ENCODE measurements at regions not wholly inside any gene's neighbourhood (a gene's known extent, or its start where the extent isn't known, plus 50 kb on each side); places are given as distances from the start of the nearest gene placed in this dataset.
"Not testable (repeated sequence)": the region's sequence is repeated elsewhere in the genome, so short reads cannot be mapped to it uniquely, and the experiment has no call there.

DNA sequence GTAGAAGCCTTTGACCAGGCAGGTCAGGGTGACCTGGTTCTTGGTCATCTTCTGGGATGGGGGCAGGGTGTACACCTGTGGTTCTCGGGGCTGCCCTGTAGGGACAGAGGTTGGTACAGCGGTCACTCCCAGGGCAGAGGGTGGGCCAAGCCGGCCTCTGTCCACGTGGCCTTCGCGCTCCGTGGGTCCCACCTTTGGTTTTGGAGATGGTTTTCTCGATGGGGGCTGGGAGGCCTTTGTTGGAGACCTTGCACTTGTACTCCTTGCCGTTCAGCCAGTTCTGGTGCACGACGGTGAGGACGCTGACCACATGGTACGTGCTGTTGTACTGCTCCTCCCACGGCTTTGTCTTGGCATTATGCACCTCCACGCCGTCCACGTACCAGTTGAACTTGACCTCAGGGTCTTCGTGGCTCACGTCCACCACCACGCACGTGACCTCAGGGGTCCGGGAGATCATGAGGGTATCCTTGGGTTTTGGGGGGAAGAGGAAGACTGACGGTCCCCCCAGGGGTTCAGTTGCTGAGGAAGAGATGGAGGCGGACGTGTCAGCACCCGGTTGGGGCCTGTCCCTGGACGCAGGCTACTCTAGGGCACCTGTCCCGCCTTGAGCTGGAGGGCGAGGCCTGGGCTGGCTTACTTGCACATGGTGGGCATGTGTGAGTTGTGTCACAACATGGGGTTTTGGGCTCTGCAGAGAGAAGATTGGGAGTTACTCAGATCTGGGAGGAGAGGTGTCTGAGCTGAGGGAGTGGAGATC is 142.3 kb downstream of the TMEM121 start:
- H3K9me3 ChIP-seq (ENCODE audit: insufficient read depth, low read depth, low read length) = peaks cover 58% of the 10 kb centered on the region
- H3K36me3 ChIP-seq (ENCODE audit: insufficient read depth, low read depth, low read length); H3K27me3 ChIP-seq (ENCODE audit: insufficient read depth, low read length); H3K9ac ChIP-seq (ENCODE audit: low read depth, low read length); H3K4me3 ChIP-seq (ENCODE audit: low read length); H3K4me1 ChIP-seq (ENCODE audit: insufficient read depth, low read length); H3K27ac ChIP-seq (ENCODE audit: low read length): not testable (repeated sequence)

GRCh38 chr14:105669231-105669610 is 142.8 kb downstream of the TMEM121 start:
- not testable (repeated sequence) for H3K36me3 ChIP-seq (ENCODE audit: insufficient read depth, low read depth, low read length); H3K27me3 ChIP-seq (ENCODE audit: insufficient read depth, low read length); H3K9ac ChIP-seq (ENCODE audit: low read depth, low read length); H3K27ac ChIP-seq (ENCODE audit: low read length); H3K4me1 ChIP-seq (ENCODE audit: insufficient read depth, low read length); H3K4me3 ChIP-seq (ENCODE audit: low read length)
- H3K9me3 ChIP-seq (ENCODE audit: insufficient read depth, low read depth, low read length) = peaks cover 59% of the 10 kb centered on the region

DNA sequence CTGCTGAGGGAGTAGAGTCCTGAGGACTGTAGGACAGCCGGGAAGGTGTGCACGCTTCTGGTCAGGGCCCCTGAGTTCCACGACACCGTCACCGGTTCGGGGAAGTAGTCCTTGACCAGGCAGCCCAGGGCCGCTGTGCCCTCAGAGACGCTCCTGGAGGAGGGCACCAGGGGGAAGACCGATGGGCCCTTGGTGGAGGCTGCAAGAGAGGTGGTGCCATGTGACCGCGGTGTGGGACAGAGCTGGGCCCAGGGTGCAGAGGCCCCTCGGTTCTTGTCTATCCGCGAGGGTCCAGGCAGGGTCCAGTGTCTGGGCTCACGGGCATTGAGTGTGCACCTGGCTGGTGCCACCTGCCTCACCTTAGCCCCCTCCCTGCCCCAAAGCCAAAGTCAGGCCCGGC is 143.3 kb downstream of the TMEM121 start:
- H3K4me3 ChIP-seq (ENCODE audit: low read length); H3K27me3 ChIP-seq (ENCODE audit: insufficient read depth, low read length); H3K9ac ChIP-seq (ENCODE audit: low read depth, low read length); H3K4me1 ChIP-seq (ENCODE audit: insufficient read depth, low read length); H3K27ac ChIP-seq (ENCODE audit: low read length); H3K36me3 ChIP-seq (ENCODE audit: insufficient read depth, low read depth, low read length): not testable (repeated sequence)
- peaks cover 62% of the 10 kb centered on the region for H3K9me3 ChIP-seq (ENCODE audit: insufficient read depth, low read depth, low read length)

DNA sequence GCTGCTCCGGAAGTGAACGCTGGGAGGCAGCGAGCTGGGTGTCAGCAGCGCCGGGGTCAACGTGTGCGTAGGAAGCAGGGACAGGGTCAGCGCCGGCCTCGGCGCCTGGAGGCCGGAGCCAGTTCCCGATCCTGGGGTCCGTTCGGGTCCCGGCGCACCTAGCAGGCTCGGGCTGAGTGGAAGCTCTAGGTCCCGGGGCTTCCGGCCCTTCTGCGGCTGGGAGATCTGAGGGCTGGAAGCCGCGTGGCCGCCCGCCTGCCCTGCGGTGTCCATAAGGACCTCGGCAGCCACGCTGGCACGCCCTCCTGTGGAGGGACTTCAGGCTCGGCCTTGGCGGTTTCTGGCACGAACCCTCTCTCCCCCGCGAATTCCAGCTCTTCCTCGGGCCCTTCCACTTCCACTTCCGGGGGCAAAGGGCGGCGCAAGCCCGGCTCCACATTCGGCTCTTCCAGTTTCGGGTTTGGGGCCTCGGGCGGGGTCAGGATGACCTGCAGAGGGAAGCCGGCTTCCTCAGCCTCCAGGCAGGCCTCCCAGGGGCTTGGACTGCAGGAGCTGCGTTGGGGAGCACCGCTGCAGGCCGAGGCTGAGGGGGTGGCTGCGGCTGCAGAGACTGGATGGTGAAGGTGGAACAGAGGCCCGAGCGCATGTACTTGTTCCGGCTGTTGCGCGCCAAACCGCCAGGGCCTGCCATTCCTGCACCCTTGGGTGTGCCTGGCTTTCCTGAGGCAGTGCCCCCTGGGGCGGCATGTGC is 146.2 kb downstream of the TMEM121 start:
- not testable (repeated sequence) for H3K9ac ChIP-seq (ENCODE audit: low read depth, low read length); H3K4me3 ChIP-seq (ENCODE audit: low read length); H3K4me1 ChIP-seq (ENCODE audit: insufficient read depth, low read length); H3K27ac ChIP-seq (ENCODE audit: low read length); H3K27me3 ChIP-seq (ENCODE audit: insufficient read depth, low read length); H3K36me3 ChIP-seq (ENCODE audit: insufficient read depth, low read depth, low read length)
- H3K9me3 ChIP-seq (ENCODE audit: insufficient read depth, low read depth, low read length) = peaks cover 49% of the 10 kb centered on the region

DNA sequence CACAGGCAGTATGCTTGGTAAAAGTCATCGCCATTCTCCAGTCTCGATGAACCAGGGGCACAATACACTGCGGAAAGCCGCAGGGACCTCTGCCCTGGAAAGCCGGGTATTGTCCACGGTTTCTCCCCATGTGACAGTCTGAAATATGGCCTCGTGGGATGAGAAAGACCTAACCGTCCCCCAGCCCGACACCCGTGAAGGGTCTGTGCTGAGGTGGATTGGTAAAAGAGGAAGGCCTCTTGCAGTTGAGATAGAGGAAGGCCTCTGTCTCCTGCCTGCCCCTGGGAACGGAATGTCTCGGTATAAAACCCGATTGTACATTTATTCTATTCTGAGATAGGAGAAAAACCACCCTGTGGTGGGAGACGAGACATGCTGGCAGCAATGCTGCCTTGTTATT is 149.1 kb downstream of the TMEM121 start:
- H3K9me3 ChIP-seq (ENCODE audit: insufficient read depth, low read depth, low read length) = peaks cover 28% of the 10 kb centered on the region
- H3K36me3 ChIP-seq (ENCODE audit: insufficient read depth, low read depth, low read length); H3K27me3 ChIP-seq (ENCODE audit: insufficient read depth, low read length); H3K4me3 ChIP-seq (ENCODE audit: low read length); H3K27ac ChIP-seq (ENCODE audit: low read length); H3K9ac ChIP-seq (ENCODE audit: low read depth, low read length); H3K4me1 ChIP-seq (ENCODE audit: insufficient read depth, low read length): not testable (repeated sequence)

- peaks cover 28% of the 10 kb centered on the region for H3K9me3 ChIP-seq (ENCODE audit: insufficient read depth, low read depth, low read length)
- not testable (repeated sequence) for H3K27me3 ChIP-seq (ENCODE audit: insufficient read depth, low read length); H3K4me3 ChIP-seq (ENCODE audit: low read length); H3K36me3 ChIP-seq (ENCODE audit: insufficient read depth, low read depth, low read length); H3K9ac ChIP-seq (ENCODE audit: low read depth, low read length); H3K27ac ChIP-seq (ENCODE audit: low read length); H3K4me1 ChIP-seq (ENCODE audit: insufficient read depth, low read length)
Observed at GRCh38 chr14:105675905-105676670, 149.7 kb downstream of the TMEM121 start.

- H3K4me3 ChIP-seq (ENCODE audit: low read length); H3K27me3 ChIP-seq (ENCODE audit: insufficient read depth, low read length); H3K9ac ChIP-seq (ENCODE audit: low read depth, low read length); H3K36me3 ChIP-seq (ENCODE audit: insufficient read depth, low read depth, low read length); H3K27ac ChIP-seq (ENCODE audit: low read length); H3K4me1 ChIP-seq (ENCODE audit: insufficient read depth, low read length): not testable (repeated sequence)
- H3K9me3 ChIP-seq (ENCODE audit: insufficient read depth, low read depth, low read length) = peaks cover 27% of the 10 kb centered on the region
Observed at GRCh38 chr14:105678057-105678456, 151.7 kb downstream of the TMEM121 start.

GRCh38 chr14:105678996-105679958 is 152.9 kb downstream of the TMEM121 start:
- not testable (repeated sequence) for H3K4me3 ChIP-seq (ENCODE audit: low read length)

DNA sequence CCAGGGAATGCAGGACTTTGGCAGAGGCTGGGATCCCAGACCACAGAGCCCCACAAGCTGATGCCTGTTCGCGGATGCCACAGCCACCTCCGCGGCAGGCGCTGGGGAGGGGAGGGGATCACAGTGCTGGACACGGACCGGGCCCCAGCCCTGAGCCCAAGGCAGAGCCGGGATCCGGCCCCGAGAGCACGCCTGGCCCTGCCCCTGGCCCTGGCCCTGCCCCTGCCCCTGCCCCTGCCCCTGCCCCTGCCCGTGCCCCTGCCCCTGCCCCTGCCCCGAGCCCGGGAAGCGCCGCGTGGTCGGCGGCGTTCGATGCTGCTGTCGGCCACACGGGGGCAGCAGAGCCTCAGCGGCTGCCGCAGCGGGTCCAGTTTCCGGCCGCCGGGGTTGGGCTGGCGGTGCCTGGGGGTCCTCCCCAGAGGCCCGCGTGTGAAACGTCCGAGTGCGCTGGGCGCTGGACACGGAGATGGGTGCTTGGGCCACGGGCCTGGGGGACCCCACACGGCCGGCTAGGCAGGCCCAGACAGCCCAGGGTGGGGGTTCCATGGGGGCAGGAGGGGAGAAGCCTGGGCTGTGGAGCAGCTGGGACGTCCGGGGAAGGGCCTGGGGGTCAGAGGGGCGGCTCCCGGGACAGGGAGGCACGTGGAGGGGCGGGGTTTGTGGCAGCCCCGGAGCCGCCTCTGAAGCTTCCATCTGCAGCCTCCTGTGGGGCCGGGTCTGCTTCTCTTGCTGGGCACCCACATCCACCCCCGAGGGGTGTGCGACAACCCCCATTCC is 153.8 kb downstream of the TMEM121 start:
- not testable (repeated sequence) for H3K4me1 ChIP-seq (ENCODE audit: insufficient read depth, low read length); H3K27me3 ChIP-seq (ENCODE audit: insufficient read depth, low read length); H3K27ac ChIP-seq (ENCODE audit: low read length); H3K9ac ChIP-seq (ENCODE audit: low read depth, low read length); H3K4me3 ChIP-seq (ENCODE audit: low read length); H3K36me3 ChIP-seq (ENCODE audit: insufficient read depth, low read depth, low read length)
- H3K9me3 ChIP-seq (ENCODE audit: insufficient read depth, low read depth, low read length) = peaks cover 14% of the 10 kb centered on the region

More at GRCh38 chr14:105678996-105679958, 152.9 kb downstream of the TMEM121 start:
- H3K36me3 ChIP-seq (ENCODE audit: insufficient read depth, low read depth, low read length); H3K27me3 ChIP-seq (ENCODE audit: insufficient read depth, low read length); H3K9ac ChIP-seq (ENCODE audit: low read depth, low read length); H3K27ac ChIP-seq (ENCODE audit: low read length); H3K4me1 ChIP-seq (ENCODE audit: insufficient read depth, low read length): not testable (repeated sequence)
- H3K9me3 ChIP-seq (ENCODE audit: insufficient read depth, low read depth, low read length) = peaks cover 15% of the 10 kb centered on the region

DNA sequence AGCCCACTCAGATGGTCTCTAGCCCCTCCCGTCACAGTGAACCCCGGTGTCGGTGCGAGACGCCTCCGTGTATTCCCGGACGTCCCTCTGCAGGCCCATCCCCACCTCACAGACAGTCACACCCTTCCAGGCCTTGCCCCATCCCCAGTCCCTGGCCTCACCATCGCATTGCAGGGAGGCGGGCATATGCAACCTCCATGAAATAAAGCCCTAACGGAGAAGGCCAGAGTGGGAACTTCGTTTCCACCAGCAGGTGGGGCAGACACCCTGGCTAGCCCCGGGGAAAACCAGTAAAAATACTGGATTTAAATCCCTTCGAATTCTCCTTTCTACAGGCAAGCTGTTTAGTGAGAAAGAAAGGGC is 154.3 kb downstream of the TMEM121 start:
- H3K9ac ChIP-seq (ENCODE audit: low read depth, low read length); H3K4me3 ChIP-seq (ENCODE audit: low read length); H3K27ac ChIP-seq (ENCODE audit: low read length); H3K36me3 ChIP-seq (ENCODE audit: insufficient read depth, low read depth, low read length); H3K27me3 ChIP-seq (ENCODE audit: insufficient read depth, low read length); H3K4me1 ChIP-seq (ENCODE audit: insufficient read depth, low read length): not testable (repeated sequence)
- peaks cover 16% of the 10 kb centered on the region for H3K9me3 ChIP-seq (ENCODE audit: insufficient read depth, low read depth, low read length)
